Mesendoderm (in vitro differentiated cells): ENCODE measurements at regions not wholly inside any gene's neighbourhood (a gene's known extent, or its start where the extent isn't known, plus 50 kb on each side); places are given as distances from the start of the nearest gene placed in this dataset.

Source experiments
- DNase-seq: peaks from one replicate; pipeline ENCODE4 v3.0.0; 2013
- H2AK5ac ChIP-seq: 2 replicates; pipeline ENCODE4 v1.6.1; 2013; ENCODE audit warnings: low read length, inconsistent platforms
- H2BK120ac ChIP-seq: 2 replicates; pipeline ENCODE4 v1.6.1; 2013; ENCODE audit warnings: low read depth, mild to moderate bottlenecking, low read length, moderate library complexity, mixed read lengths
- H2BK15ac ChIP-seq: replicated peaks from 2 replicates; pipeline ENCODE4 v1.6.1; 2013; ENCODE audit warnings: low read depth, mild to moderate bottlenecking, moderate library complexity
- H2BK5ac ChIP-seq: 2 replicates; pipeline ENCODE4 v1.6.1; 2013; ENCODE audit warnings: low read length, inconsistent platforms
- H3K18ac ChIP-seq: 2 replicates; pipeline ENCODE4 v1.6.1; 2013; ENCODE audit warnings: mild to moderate bottlenecking, low read length, mixed read lengths
- H3K23ac ChIP-seq: one replicate; pipeline ENCODE4 v1.6.1; 2013; ENCODE audit warnings: low read length
- H3K27ac ChIP-seq: 2 replicates; pipeline ENCODE4 v1.5.1; 2013; ENCODE audit warnings: low read depth, mild to moderate bottlenecking, inconsistent platforms, low read length, moderate library complexity
- H3K27me3 ChIP-seq: 2 replicates; pipeline ENCODE4 v1.6.1; 2013; ENCODE audit warnings: low read length, control low read depth, mild to moderate bottlenecking, inconsistent platforms; ENCODE audit not compliant: insufficient read depth, poor library complexity
- H3K36me3 ChIP-seq: 2 replicates; pipeline ENCODE4 v1.6.1; 2013; ENCODE audit warnings: low read length, inconsistent platforms; ENCODE audit not compliant: control insufficient read depth, insufficient read depth
- H3K4ac ChIP-seq: one replicate; pipeline ENCODE4 v1.6.1; 2013; ENCODE audit warnings: low read depth, mild to moderate bottlenecking, low read length, moderate library complexity
- H3K4me1 ChIP-seq: 2 replicates; pipeline ENCODE4 v1.6.1; 2013; ENCODE audit warnings: low read depth, low read length, inconsistent platforms; ENCODE audit not compliant: control insufficient read depth
- H3K4me2 ChIP-seq: 2 replicates; pipeline ENCODE4 v1.6.1; 2013; ENCODE audit warnings: low read length
- H3K4me3 ChIP-seq: 2 replicates; pipeline ENCODE4 v1.5.1; 2013; ENCODE audit warnings: mild to moderate bottlenecking, low read length
- H3K56ac ChIP-seq: one replicate; pipeline ENCODE4 v1.6.1; 2013; ENCODE audit warnings: low read length
- H3K79me1 ChIP-seq: 2 replicates; pipeline ENCODE4 v1.6.1; 2013; ENCODE audit warnings: low read length, inconsistent platforms
- H3K79me2 ChIP-seq: 2 replicates; pipeline ENCODE4 v1.6.1; 2013; ENCODE audit warnings: mild to moderate bottlenecking, low read length; ENCODE audit not compliant: control insufficient read depth, insufficient read depth
- H3K9ac ChIP-seq: 2 replicates; pipeline ENCODE4 v1.6.1; 2013; ENCODE audit warnings: low read length, inconsistent platforms
- H4K5ac ChIP-seq: one replicate; pipeline ENCODE4 v1.6.1; 2013; ENCODE audit warnings: low read length
- H4K8ac ChIP-seq: one replicate; pipeline ENCODE4 v1.6.1; 2013; ENCODE audit warnings: low read depth, mild to moderate bottlenecking, control low read depth, low read length, moderate library complexity
- WGBS: extraction: QIAGEN DNeasy Blood & Tissue Kit; methylation state at CpG from one replicate; pipeline ENCODE4 v1.1.7; 2013; ENCODE audit warnings: low lambda C conversion rate, missing lambda C conversion rate; ENCODE audit not compliant: insufficient coverage; ENCODE audit errors: extremely low coverage; 5-methylcytosine and 5-hydroxymethylcytosine counted together

DNA sequence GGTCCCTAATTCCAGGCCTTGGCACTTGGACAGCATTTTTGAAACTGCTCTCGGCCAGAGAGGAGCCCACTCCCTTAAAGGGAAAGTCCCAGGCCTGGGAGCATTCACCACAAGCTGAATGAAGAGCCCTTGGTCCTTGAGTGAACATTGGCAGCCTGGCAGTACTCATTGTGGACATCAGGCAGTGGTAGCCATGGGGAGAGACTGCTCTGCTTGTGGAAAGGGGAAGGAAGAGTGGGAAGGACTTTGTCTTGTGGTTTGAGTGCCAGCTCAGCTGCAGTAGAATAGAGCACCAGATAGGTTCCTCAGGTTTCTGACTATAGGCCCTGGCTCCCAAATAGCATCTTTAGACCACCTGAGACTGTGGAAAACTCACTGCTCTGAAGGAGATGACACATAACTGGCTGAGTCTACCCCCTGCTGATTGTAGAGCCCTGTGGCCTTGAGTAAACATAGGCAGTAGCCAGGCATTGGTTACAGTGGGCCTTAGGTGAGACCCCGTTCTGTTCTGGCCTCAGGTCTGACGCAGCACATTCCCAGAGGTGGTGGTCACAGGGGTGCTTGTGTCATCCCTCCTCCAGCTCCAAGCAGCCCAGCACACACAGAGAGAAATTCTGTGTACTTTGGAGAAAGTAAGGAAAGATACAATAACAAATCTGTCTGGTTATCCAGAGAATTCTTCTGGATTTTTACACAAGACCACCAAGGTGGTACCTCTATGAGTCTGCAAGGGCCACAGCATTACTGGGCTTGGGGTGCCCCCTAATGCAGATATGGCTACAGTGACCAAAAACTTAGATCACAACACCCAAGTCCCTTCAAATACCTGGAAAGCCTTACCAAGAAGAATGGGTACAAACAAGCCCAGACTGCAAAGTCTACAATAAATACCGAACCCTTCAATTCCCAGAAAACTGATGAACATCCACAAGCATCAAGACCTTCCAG is 153.8 kb downstream of the GNAI1 start:
- no CpG with 5 or more reads among the region's 4 CpGs for WGBS
- DNase-seq, result peak; percentile 83
- H3K27ac ChIP-seq, result no peak overlapping the region

GRCh38 chr7:80287400-80288174 is 153.0 kb downstream of the GNAI1 start:
- Histone ChIP-seq H2BK15ac (no peak overlapping the region), H2BK5ac (no peak overlapping the region), H3K4me3 (no peak overlapping the region), H3K56ac (no peak overlapping the region), H4K8ac (no peak overlapping the region), H3K18ac (no peak overlapping the region), H3K4me1 (no peaks in the 10 kb centered on the region), H3K4ac (no peak overlapping the region), H2BK120ac (no peak overlapping the region), H3K23ac (no peak overlapping the region), H2AK5ac (no peak overlapping the region), H3K27me3 (no peaks in the 10 kb centered on the region), H3K27ac (no peak overlapping the region), H3K9ac (no peak overlapping the region), H3K79me1 (no peaks in the 10 kb centered on the region), H4K5ac (no peak overlapping the region), H3K4me2 (no peak overlapping the region), H3K79me2 (no peaks in the 10 kb centered on the region), H3K36me3 (no peaks in the 10 kb centered on the region)
- WGBS, result no CpG with 5 or more reads among the region's 2 CpGs
- peak; percentile 11 for DNase-seq

More for the DNA sequence above, 153.8 kb downstream of the GNAI1 start:
- Histone ChIP-seq H2AK5ac (no peak overlapping the region), H3K18ac (no peak overlapping the region), H3K4ac (no peak overlapping the region), H4K8ac (no peak overlapping the region), H3K36me3 (no peaks in the 10 kb centered on the region), H3K79me1 (no peaks in the 10 kb centered on the region), H2BK15ac (no peak overlapping the region), H3K9ac (no peak overlapping the region), H3K4me1 (no peaks in the 10 kb centered on the region), H4K5ac (no peak overlapping the region), H3K4me3 (no peak overlapping the region), H3K23ac (no peak overlapping the region), H3K79me2 (no peaks in the 10 kb centered on the region), H2BK5ac (no peak overlapping the region), H3K56ac (no peak overlapping the region), H3K4me2 (no peak overlapping the region), H3K27me3 (no peaks in the 10 kb centered on the region), H2BK120ac (no peak overlapping the region)

- no peaks in the 10 kb centered on the region for H3K79me1 ChIP-seq
- no peaks in the 10 kb centered on the region for H3K4me1 ChIP-seq
- no peak overlapping the region for H2BK5ac ChIP-seq
- no peaks in the 10 kb centered on the region for H3K36me3 ChIP-seq
- H2BK15ac ChIP-seq, result no peak overlapping the region
- no peak overlapping the region for H3K9ac ChIP-seq
- no peak overlapping the region for H3K23ac ChIP-seq
- H4K8ac ChIP-seq, result no peak overlapping the region
- no peak overlapping the region for H3K18ac ChIP-seq
- H3K4me2 ChIP-seq, result no peak overlapping the region
- no peak for DNase-seq
- no peak overlapping the region for H3K4ac ChIP-seq
- H2AK5ac ChIP-seq, result no peak overlapping the region
- H3K27me3 ChIP-seq, result no peaks in the 10 kb centered on the region
- H3K27ac ChIP-seq, result no peak overlapping the region
- no peak overlapping the region for H3K4me3 ChIP-seq
- H3K79me2 ChIP-seq, result no peaks in the 10 kb centered on the region
- no peak overlapping the region for H3K56ac ChIP-seq
- H2BK120ac ChIP-seq, result no peak overlapping the region
- WGBS, result no CpG with 5 or more reads among the region's 2 CpGs
- H4K5ac ChIP-seq, result no peak overlapping the region
Measured at GRCh38 chr7:80286611-80287010, 152.0 kb downstream of the GNAI1 start.

- Histone ChIP-seq H4K5ac (no peak overlapping the region), H2BK15ac (no peak overlapping the region), H3K4ac (no peak overlapping the region), H3K79me1 (no peaks in the 10 kb centered on the region), H3K27me3 (no peaks in the 10 kb centered on the region), H3K4me1 (no peaks in the 10 kb centered on the region), H3K4me3 (no peak overlapping the region), H3K27ac (no peak overlapping the region), H3K4me2 (no peak overlapping the region), H3K18ac (no peak overlapping the region), H2BK120ac (no peak overlapping the region), H3K23ac (no peak overlapping the region), H2BK5ac (no peak overlapping the region), H3K79me2 (no peaks in the 10 kb centered on the region), H3K36me3 (no peaks in the 10 kb centered on the region), H3K9ac (no peak overlapping the region), H4K8ac (no peak overlapping the region), H3K56ac (no peak overlapping the region), H2AK5ac (no peak overlapping the region)
- DNase-seq, result no peak
Measured at GRCh38 chr7:80284855-80285254, 150.2 kb downstream of the GNAI1 start.

- no peak for DNase-seq
- Histone ChIP-seq H3K27ac (no peak overlapping the region), H4K5ac (no peak overlapping the region), H3K23ac (no peak overlapping the region), H3K79me2 (no peaks in the 10 kb centered on the region), H3K9ac (no peak overlapping the region), H2AK5ac (no peak overlapping the region), H2BK120ac (no peak overlapping the region), H3K4me2 (no peak overlapping the region), H3K27me3 (no peaks in the 10 kb centered on the region), H3K18ac (no peak overlapping the region), H3K79me1 (no peaks in the 10 kb centered on the region), H3K4me3 (no peak overlapping the region), H3K36me3 (no peaks in the 10 kb centered on the region), H2BK5ac (no peak overlapping the region), H4K8ac (no peak overlapping the region), H2BK15ac (no peak overlapping the region), H3K4ac (no peak overlapping the region), H3K4me1 (no peaks in the 10 kb centered on the region), H3K56ac (no peak overlapping the region)
- WGBS, result no CpG with 5 or more reads among the region's 5 CpGs
Measured at GRCh38 chr7:80279760-80280159, 145.1 kb downstream of the GNAI1 start.
